PFSK-1 (cell line): ENCODE measurements at regions not wholly inside any gene's neighbourhood (a gene's known extent, or its start where the extent isn't known, plus 50 kb on each side); places are given as distances from the start of the nearest gene placed in this dataset.

ENCODE experiments used
- FOXP2 ChIP-seq: optimal IDR thresholded peaks from 2 replicates; pipeline ENCODE3; 2011; ENCODE audit warnings: borderline replicate concordance, control low read depth, inconsistent platforms; ENCODE audit not compliant: insufficient read depth; ENCODE audit errors: extremely low read length, extremely low read depth
- POLR2AphosphoS5 ChIP-seq: IDR thresholded peaks from 2 replicates; pipeline ENCODE4 v1.6.1; 2012; ENCODE audit warnings: low read depth, mild to moderate bottlenecking, control low read depth, low read length, moderate library complexity
- REST ChIP-seq, 2 experiments: IDR thresholded peaks; 2 replicates each; pipeline versions ENCODE4 v1.6.1 to v1.8.0; 2011 to 2012; ENCODE audit warnings: low read depth in 2 of 2, low read length in 2 of 2, control low read depth in 1 of 2, inconsistent platforms in 1 of 2, mild to moderate bottlenecking in 1 of 2, moderate library complexity in 1 of 2; ENCODE audit not compliant: insufficient read depth in 1 of 2
- SIN3A ChIP-seq: IDR thresholded peaks from 2 replicates; pipeline ENCODE4 v1.6.1; 2012; ENCODE audit warnings: mild to moderate bottlenecking, low read length, moderate library complexity, borderline replicate concordance; ENCODE audit not compliant: insufficient read depth
- TAF1 ChIP-seq: IDR thresholded peaks from 2 replicates; pipeline ENCODE4 v1.6.1; 2012; ENCODE audit warnings: low read length, control low read depth, borderline replicate concordance; ENCODE audit not compliant: insufficient read depth

GRCh38 chr1:218611916-218612585, 266.9 kb downstream of the TGFB2 start:
- no peak for TF ChIP-seq SIN3A
- TF ChIP-seq FOXP2 = no peak
- TF ChIP-seq TAF1 = no peak
- no peak for TF ChIP-seq POLR2AphosphoS5
- no peak for TF ChIP-seq REST (IDR thresholded peaks at IDR 0.05; ENCODE audit: insufficient read depth in 1 of 2, low read depth in 2 of 2, low read length in 2 of 2)

- TF ChIP-seq POLR2AphosphoS5 (no peak), TAF1 (no peak), SIN3A (no peak), REST (IDR thresholded peaks at IDR 0.05; ENCODE audit: insufficient read depth in 1 of 2, low read depth in 2 of 2, low read length in 2 of 2) (no peak), FOXP2 (no peak)
Observed at GRCh38 chr1:218613105-218613504, 268.0 kb downstream of the TGFB2 start.

- TF ChIP-seq POLR2AphosphoS5 (no peak), FOXP2 (no peak), TAF1 (no peak), REST (IDR thresholded peaks at IDR 0.05; ENCODE audit: insufficient read depth in 1 of 2, low read depth in 2 of 2, low read length in 2 of 2) (no peak), SIN3A (no peak)
Observed at GRCh38 chr1:218614031-218614430, 268.9 kb downstream of the TGFB2 start.

GRCh38 chr1:218616681-218617080, 271.5 kb downstream of the TGFB2 start:
- TF ChIP-seq FOXP2 (no peak), SIN3A (no peak), TAF1 (no peak), REST (IDR thresholded peaks at IDR 0.05; ENCODE audit: insufficient read depth in 1 of 2, low read depth in 2 of 2, low read length in 2 of 2) (no peak), POLR2AphosphoS5 (no peak)

- TF ChIP-seq TAF1 = no peak
- TF ChIP-seq SIN3A = no peak
- TF ChIP-seq POLR2AphosphoS5 = no peak
- TF ChIP-seq REST (IDR thresholded peaks at IDR 0.05; ENCODE audit: insufficient read depth in 1 of 2, low read depth in 2 of 2, low read length in 2 of 2) = no peak
- no peak for TF ChIP-seq FOXP2
Observed at GRCh38 chr1:218617986-218618385, 272.9 kb downstream of the TGFB2 start.
